ENCODE measurements at regions not wholly inside any gene's neighbourhood (a gene's known extent, or its start where the extent isn't known, plus 50 kb on each side); places are given as distances from the start of the nearest gene placed in this dataset.

DNA sequence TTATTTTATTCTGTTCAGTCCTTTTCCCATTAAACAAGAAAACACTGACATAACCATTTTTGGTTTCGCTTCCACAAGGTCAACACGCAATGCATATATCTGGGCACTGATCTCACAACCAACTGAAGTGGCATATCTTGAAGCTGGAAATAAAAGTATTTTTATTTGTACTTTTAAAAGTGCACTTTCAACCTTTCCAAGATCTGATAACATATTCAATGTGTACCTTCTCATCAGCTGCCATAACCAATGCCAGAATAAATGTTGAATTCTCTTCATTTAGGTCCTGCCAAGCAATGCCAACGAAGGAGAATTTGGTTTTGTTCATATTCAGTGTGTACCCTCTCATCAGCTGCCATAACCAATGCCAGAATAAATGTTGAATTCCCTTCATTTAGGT is 148.9 kb upstream of the CEP126 start:
- TF ChIP-seq, protein P1, sequence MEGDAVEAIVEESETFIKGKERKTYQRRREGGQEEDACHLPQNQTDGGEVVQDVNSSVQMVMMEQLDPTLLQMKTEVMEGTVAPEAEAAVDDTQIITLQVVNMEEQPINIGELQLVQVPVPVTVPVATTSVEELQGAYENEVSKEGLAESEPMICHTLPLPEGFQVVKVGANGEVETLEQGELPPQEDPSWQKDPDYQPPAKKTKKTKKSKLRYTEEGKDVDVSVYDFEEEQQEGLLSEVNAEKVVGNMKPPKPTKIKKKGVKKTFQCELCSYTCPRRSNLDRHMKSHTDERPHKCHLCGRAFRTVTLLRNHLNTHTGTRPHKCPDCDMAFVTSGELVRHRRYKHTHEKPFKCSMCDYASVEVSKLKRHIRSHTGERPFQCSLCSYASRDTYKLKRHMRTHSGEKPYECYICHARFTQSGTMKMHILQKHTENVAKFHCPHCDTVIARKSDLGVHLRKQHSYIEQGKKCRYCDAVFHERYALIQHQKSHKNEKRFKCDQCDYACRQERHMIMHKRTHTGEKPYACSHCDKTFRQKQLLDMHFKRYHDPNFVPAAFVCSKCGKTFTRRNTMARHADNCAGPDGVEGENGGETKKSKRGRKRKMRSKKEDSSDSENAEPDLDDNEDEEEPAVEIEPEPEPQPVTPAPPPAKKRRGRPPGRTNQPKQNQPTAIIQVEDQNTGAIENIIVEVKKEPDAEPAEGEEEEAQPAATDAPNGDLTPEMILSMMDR (conservative IDR thresholded peaks at IDR 0.05): no peak
- Histone ChIP-seq H3K18ac (ENCODE audit: insufficient read length, low read depth, low read length) (no peak overlapping the region), H3K23ac (ENCODE audit: insufficient read length, low read depth, low read length) (no peak overlapping the region), H3K9me3 (ENCODE audit: control insufficient read depth, low read depth, low read length) (no peaks in the 10 kb centered on the region), H2BK120ac (ENCODE audit: low read depth, low read length, poor library complexity, severe bottlenecking) (no peak overlapping the region), H3T11ph (ENCODE audit: low read length) (no peak overlapping the region), H2AFZ (ENCODE audit: low read length) (no peak overlapping the region), H3K14ac (ENCODE audit: insufficient read depth, low read length) (no peak overlapping the region), H3K4ac (ENCODE audit: low read depth, low read length) (no peak overlapping the region), H3K79me1 (ENCODE audit: insufficient read depth, low read depth, low read length, poor library complexity, severe bottlenecking) (no peaks in the 10 kb centered on the region), H2BK20ac (ENCODE audit: low read depth, low read length, poor library complexity, severe bottlenecking) (no peak overlapping the region), H4K5ac (ENCODE audit: insufficient read length, low read depth, low read length) (no peak overlapping the region), H3K56ac (ENCODE audit: insufficient read length, low read depth, low read length) (no peak overlapping the region), H2AK5ac (ENCODE audit: insufficient read length, low read length) (no peak overlapping the region), H2BK12ac (ENCODE audit: insufficient read length, low read depth, low read length) (no peak overlapping the region), H3K27ac (ENCODE audit: insufficient read length, low read depth, low read length) (no peak overlapping the region), H2BK15ac (ENCODE audit: low read depth, low read length) (no peak overlapping the region), H3K9ac (ENCODE audit: extremely low read depth, insufficient read length, low read length) (no peak overlapping the region), H4K8ac (replicated peaks; ENCODE audit: insufficient read length, low read depth, low read length) (no peak overlapping the region), H2BK5ac (ENCODE audit: insufficient read length, low read length) (no peak overlapping the region), H3K4me2 (ENCODE audit: insufficient read depth, insufficient read length, low read length) (no peak overlapping the region), H3K4me1 (ENCODE audit: insufficient read depth, low read length) (no peaks in the 10 kb centered on the region), H3K79me2 (ENCODE audit: insufficient read depth, low read length) (no peaks in the 10 kb centered on the region), H3K27me3 (ENCODE audit: insufficient read depth, low read length) (no peaks in the 10 kb centered on the region), H3K23me2 (ENCODE audit: insufficient read length, low read depth, low read length, poor library complexity, severe bottlenecking) (no peaks in the 10 kb centered on the region), H4K91ac (ENCODE audit: insufficient read length, low read depth, low read length) (no peak overlapping the region), H4K20me1 (ENCODE audit: control insufficient read depth, insufficient read depth, insufficient read length) (no peaks in the 10 kb centered on the region)
- Mint-ChIP-seq H3K9me3 (peaks cover 7 to 10% of the 10 kb centered on the region in 2 experiments; a peak in 4 of 5 replicates), H3K4me3 (no peak overlapping the region), H3K27ac (no peak overlapping the region), H3K36me3 (ENCODE audit: insufficient read depth in 1 of 3, low read depth in 3 of 3) (peaks cover 6 to 11% (median 8%) of the 10 kb centered on the region in 3 experiments; a peak in 5 of 7 replicates), H3K27me3 (ENCODE audit: low read depth) (no peaks in the 10 kb centered on the region), H3K4me1 (no peaks in the 10 kb centered on the region)
- no CpG with 5 or more reads among the region's 3 CpGs for whole genome bisulfite sequencing (ENCODE audit: extremely low coverage, insufficient read length, low lambda C conversion rate)
- no peak for DNase-seq

All from H9 (cell line).